Endothelial cell of umbilical vein (primary cell): ENCODE measurements at regions not wholly inside any gene's neighbourhood (a gene's known extent, or its start where the extent isn't known, plus 50 kb on each side); places are given as distances from the start of the nearest gene placed in this dataset.

Source experiments
- BruUV-seq: library from RNA; stranded (reverse); fragments of 400-500 nt; replicated peaks from 2 replicates; lab custom pipeline; 2021; lab: Mats Ljungman, UMichigan
- CTCF ChIA-PET: fragments of 300-600, 350-600 bp; sonication (Branson Sonifier 250); formaldehyde crosslinking; loops from one replicate; lab custom pipeline; 2021; ENCODE audit warnings: antibody characterized with exemption, inconsistent platforms; lab: Charles Lee
- POLR2A ChIA-PET: fragments of 300-600, 350-600 bp; sonication (Branson Sonifier 250); formaldehyde crosslinking; loops from one replicate; lab custom pipeline; 2021; ENCODE audit warnings: antibody characterized with exemption, inconsistent platforms; lab: Charles Lee
- DNase-seq: peaks from one replicate; pipeline ENCODE4 v3.0.0-alpha.2; 2011; ENCODE audit warnings: low read depth, low spot score
- FAIRE-seq: peaks from 2 replicates; lab custom pipeline; 2011; peaks lifted over from hg19 to GRCh38; lab: Jason Lieb, UNC
- H2AFZ ChIP-seq: 2 replicates; pipeline ENCODE4 v1.6.0; 2012; ENCODE audit warnings: low read depth, low read length, control low read depth, inconsistent platforms
- H3K27ac ChIP-seq: 2 replicates; pipeline ENCODE4 v1.5.1; 2011; ENCODE audit warnings: low read depth, mild to moderate bottlenecking, control low read depth, low read length, moderate library complexity; ENCODE audit not compliant: insufficient read depth
- H3K27me3 ChIP-seq, 2 experiments: 2 replicates each; pipeline versions ENCODE4 v1.6.0 to v1.6.1; 2011; ENCODE audit warnings: low read length in 2 of 2, mixed read lengths in 1 of 2; ENCODE audit not compliant: control insufficient read depth in 2 of 2, insufficient read depth in 2 of 2
- H3K36me3 ChIP-seq, 2 experiments: 2 replicates in 1 of 2; 3 replicates in 1 of 2; pipeline ENCODE4 v1.5.1; 2011; ENCODE audit warnings: low read length in 2 of 2, mild to moderate bottlenecking in 1 of 2, moderate library complexity in 1 of 2; ENCODE audit not compliant: control insufficient read depth in 2 of 2, insufficient read depth in 2 of 2; ENCODE audit errors: extremely low read depth in 1 of 2
- H3K4me1 ChIP-seq: 3 replicates; pipeline ENCODE4 v1.5.1; 2011; ENCODE audit warnings: mild to moderate bottlenecking, low read length; ENCODE audit not compliant: control insufficient read depth, insufficient read depth; ENCODE audit errors: extremely low read depth
- H3K4me2 ChIP-seq: 2 replicates; pipeline ENCODE4 v1.6.1; 2011; ENCODE audit warnings: low read length, control low read depth, mixed read lengths; ENCODE audit not compliant: insufficient read depth
- H3K4me3 ChIP-seq, 3 experiments: fragments of 200-600 bp in 1 of 3; sonication (generic), shearing (Covaris generic) in 1 of 3; replicated peaks in 1 of 3; 2 replicates each; pipeline ENCODE4 v1.5.1; 2011 to 2016; ENCODE audit warnings: control low read depth in 3 of 3, low read length in 3 of 3, mild to moderate bottlenecking in 2 of 3, inconsistent platforms in 1 of 3, low read depth in 1 of 3, moderate library complexity in 1 of 3; ENCODE audit not compliant: insufficient read depth in 1 of 3
- H3K79me2 ChIP-seq: 2 replicates; pipeline ENCODE4 v1.6.0; 2012; ENCODE audit warnings: low read length, inconsistent platforms; ENCODE audit not compliant: control insufficient read depth, insufficient read depth
- H3K9ac ChIP-seq: replicated peaks from 2 replicates; pipeline ENCODE3; 2011; ENCODE audit warnings: low read length, control low read depth; ENCODE audit not compliant: insufficient read depth; ENCODE audit errors: extremely low read depth
- H3K9me1 ChIP-seq: replicated peaks from 3 replicates; pipeline ENCODE4 v1.6.0; 2011; ENCODE audit warnings: mild to moderate bottlenecking, low read length; ENCODE audit not compliant: control insufficient read depth, insufficient read depth; ENCODE audit errors: extremely low read depth
- H3K9me3 ChIP-seq: replicated peaks from 2 replicates; pipeline ENCODE4 v1.5.1; 2012; ENCODE audit warnings: low read length, inconsistent platforms; ENCODE audit not compliant: control insufficient read depth, insufficient read depth
- H4K20me1 ChIP-seq: replicated peaks from 2 replicates; pipeline ENCODE3; 2011; ENCODE audit warnings: mild to moderate bottlenecking, low read length; ENCODE audit not compliant: control insufficient read depth, insufficient read depth; ENCODE audit errors: extremely low read depth
- EZH2 ChIP-seq: IDR thresholded peaks from 2 replicates; pipeline ENCODE4 v1.6.1; 2012; ENCODE audit warnings: borderline replicate concordance, low read depth, mild to moderate bottlenecking, moderate library complexity, low read length, inconsistent platforms; ENCODE audit not compliant: severe bottlenecking
- FOS ChIP-seq: IDR thresholded peaks from 2 replicates; pipeline ENCODE4 v1.6.1; 2011; ENCODE audit warnings: mild to moderate bottlenecking, low read length, moderate library complexity, borderline replicate concordance; ENCODE audit not compliant: insufficient read depth
- GATA2 ChIP-seq: IDR thresholded peaks from 2 replicates; pipeline ENCODE4 v1.7.0; 2011; ENCODE audit warnings: low read depth, mild to moderate bottlenecking, moderate library complexity, mixed read lengths, low read length; ENCODE audit not compliant: insufficient read length, insufficient read depth
- JUN ChIP-seq: IDR thresholded peaks from 2 replicates; pipeline ENCODE4 v1.6.1; 2011; ENCODE audit warnings: borderline replicate concordance, low read depth; ENCODE audit not compliant: insufficient read length, insufficient read depth
- MYC ChIP-seq: IDR thresholded peaks from one replicate; pipeline ENCODE4 v1.6.1; 2011; ENCODE audit warnings: mild to moderate bottlenecking, low read depth, low read length
- POLR2A ChIP-seq: IDR thresholded peaks from 2 replicates; pipeline ENCODE4 v1.6.1; 2012; ENCODE audit warnings: low read depth, mild to moderate bottlenecking, control low read depth, low read length
- POLR2AphosphoS5 ChIP-seq: IDR thresholded peaks from 2 replicates; pipeline ENCODE4 v1.6.1; 2012; ENCODE audit warnings: low read depth, mild to moderate bottlenecking, control low read depth, low read length, moderate library complexity; ENCODE audit not compliant: insufficient read depth
- dilution Hi-C: fragments of 300-500 bp; cut with MboI; formaldehyde crosslinking; loops from one replicate; pipeline ENCODE4 v1.15.0; 2019; ENCODE audit warnings: low sequenced_read_pairs; ENCODE audit not compliant: extremely low pct_ligation_motif_present
- intact Hi-C: fragments of 100-400 bp; cut with micrococcal nuclease; formaldehyde crosslinking; loops from one replicate; pipeline ENCODE4 v1.10.0; 2022
- TF ChIP-seq, protein P1 (sequence below): IDR thresholded peaks from 2 replicates; pipeline ENCODE4 v1.6.1; 2011; ENCODE audit not compliant: insufficient read depth, insufficient read length
- TF ChIP-seq, protein P2 (sequence below), 2 donors: IDR thresholded peaks; 1 replicate in 1 of 2; 2 replicates in 1 of 2; pipeline ENCODE4 v1.5.1; 2011; ENCODE audit warnings: low read length in 2 of 2, mild to moderate bottlenecking in 2 of 2, moderate library complexity in 2 of 2, control low read depth in 1 of 2, inconsistent platforms in 1 of 2, low read depth in 1 of 2; ENCODE audit not compliant: insufficient read depth in 1 of 2; ENCODE audit errors: extremely low read depth in 1 of 2

DNA sequence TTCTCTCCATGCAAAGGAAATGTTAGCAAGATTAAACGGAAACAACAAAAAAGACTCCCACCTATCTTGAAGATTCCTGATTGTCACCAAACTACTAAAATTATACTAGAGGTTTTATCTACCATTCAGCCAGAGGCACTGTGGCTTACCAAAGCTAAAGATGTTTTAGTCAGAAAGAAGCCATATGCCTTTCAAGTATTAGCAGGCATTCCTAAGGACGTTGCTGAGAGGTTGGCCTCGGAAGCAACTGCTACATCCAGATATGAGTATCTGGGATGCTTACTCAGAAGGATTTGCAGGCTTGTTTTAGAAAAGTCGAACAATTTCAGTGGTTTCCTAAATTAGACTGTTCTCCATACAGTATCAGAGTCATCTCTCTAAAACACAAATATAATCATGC is 88.3 kb upstream of the UBE2E3 start:
- no peak overlapping the region for H3K9ac ChIP-seq
- no peak overlapping the region for H3K4me3 ChIP-seq
- FAIRE-seq (no peak), DNase-seq (no peak)
- H3K79me2 ChIP-seq = no peaks in the 10 kb centered on the region
- H3K9me1 ChIP-seq = no peaks in the 10 kb centered on the region
- CTCF ChIA-PET = no interaction called here
- H3K4me2 ChIP-seq = no peak overlapping the region
- no peaks in the 10 kb centered on the region for H3K36me3 ChIP-seq
- no peak overlapping the region for H2AFZ ChIP-seq
- no peak overlapping the region for H3K27ac ChIP-seq
- intact Hi-C loops = no loop called here
- no peaks in the 10 kb centered on the region for H4K20me1 ChIP-seq
- no TSS peak for BruUV-seq
- H3K4me1 ChIP-seq = no peaks in the 10 kb centered on the region
- H3K9me3 ChIP-seq = no peaks in the 10 kb centered on the region
- dilution Hi-C loops = no loop called here
- POLR2A ChIA-PET = no interaction called here
- H3K27me3 ChIP-seq = no peaks in the 10 kb centered on the region
- TF ChIP-seq POLR2A (no peak), GATA2 (no peak), FOS (no peak), POLR2AphosphoS5 (no peak), JUN (no peak), MYC (no peak), EZH2 (no peak)
- TF ChIP-seq, protein P1, sequence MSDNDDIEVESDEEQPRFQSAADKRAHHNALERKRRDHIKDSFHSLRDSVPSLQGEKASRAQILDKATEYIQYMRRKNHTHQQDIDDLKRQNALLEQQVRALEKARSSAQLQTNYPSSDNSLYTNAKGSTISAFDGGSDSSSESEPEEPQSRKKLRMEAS = no peak
- TF ChIP-seq, protein P2, sequence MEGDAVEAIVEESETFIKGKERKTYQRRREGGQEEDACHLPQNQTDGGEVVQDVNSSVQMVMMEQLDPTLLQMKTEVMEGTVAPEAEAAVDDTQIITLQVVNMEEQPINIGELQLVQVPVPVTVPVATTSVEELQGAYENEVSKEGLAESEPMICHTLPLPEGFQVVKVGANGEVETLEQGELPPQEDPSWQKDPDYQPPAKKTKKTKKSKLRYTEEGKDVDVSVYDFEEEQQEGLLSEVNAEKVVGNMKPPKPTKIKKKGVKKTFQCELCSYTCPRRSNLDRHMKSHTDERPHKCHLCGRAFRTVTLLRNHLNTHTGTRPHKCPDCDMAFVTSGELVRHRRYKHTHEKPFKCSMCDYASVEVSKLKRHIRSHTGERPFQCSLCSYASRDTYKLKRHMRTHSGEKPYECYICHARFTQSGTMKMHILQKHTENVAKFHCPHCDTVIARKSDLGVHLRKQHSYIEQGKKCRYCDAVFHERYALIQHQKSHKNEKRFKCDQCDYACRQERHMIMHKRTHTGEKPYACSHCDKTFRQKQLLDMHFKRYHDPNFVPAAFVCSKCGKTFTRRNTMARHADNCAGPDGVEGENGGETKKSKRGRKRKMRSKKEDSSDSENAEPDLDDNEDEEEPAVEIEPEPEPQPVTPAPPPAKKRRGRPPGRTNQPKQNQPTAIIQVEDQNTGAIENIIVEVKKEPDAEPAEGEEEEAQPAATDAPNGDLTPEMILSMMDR (IDR thresholded peaks at IDR 0.05; ENCODE audit: extremely low read depth in 1 of 2, insufficient read depth in 1 of 2, low read depth in 1 of 2, low read length in 2 of 2) = no peak
